ENCODE measurements at regions not wholly inside any gene's neighbourhood (a gene's known extent, or its start where the extent isn't known, plus 50 kb on each side); places are given as distances from the start of the nearest gene placed in this dataset.
A peak's percentile ranks its signal among the peaks of the same experiment; 100 is the strongest.
"Not testable (repeated sequence)": the region's sequence is repeated elsewhere in the genome, so short reads cannot be mapped to it uniquely, and the experiment has no call there.

- DNase-seq (ENCODE audit: low read depth) = no peak
Observed at GRCh38 chr6:79810185-79810705, 137.1 kb downstream of the ELOVL4 start.

DNA sequence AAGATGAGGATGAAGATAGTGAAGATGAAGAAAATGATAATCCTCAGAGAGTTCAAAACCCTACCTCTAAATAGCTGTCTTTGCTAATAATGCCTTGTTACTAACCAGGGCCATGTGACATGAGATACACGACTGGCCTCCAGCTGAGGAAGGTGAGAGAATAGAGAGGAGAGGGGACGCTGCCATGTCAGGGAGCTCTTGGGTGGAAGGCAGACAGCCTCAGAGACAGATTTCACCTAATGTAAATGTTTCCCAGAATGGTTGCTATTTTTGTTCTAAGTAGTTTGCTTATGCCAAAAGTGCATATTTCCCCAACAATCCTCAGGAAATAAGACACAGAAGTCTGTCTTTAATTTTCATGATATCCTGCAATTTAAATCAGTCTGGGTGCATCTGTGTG lies 138.4 kb downstream of the ELOVL4 start:
- no peak for DNase-seq (ENCODE audit: low read depth)

DNA sequence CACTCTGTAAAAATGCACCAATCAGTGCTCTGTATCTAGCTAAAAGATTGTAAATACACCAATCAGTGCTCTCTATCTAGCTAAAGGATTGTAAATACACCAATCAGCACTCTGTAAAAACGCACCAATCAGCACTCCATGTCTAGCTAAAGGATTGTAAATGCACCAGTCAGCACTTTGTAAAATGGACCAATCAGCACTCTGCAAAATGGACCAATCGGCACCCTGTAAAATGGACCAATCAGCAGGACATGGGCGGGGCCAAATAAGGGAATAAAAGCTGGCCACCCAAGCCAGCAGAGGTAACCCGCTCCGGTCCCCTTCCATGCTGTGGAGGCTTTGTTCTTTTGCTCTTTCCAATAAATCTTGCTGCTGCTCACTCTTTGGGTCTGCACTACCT lies 140.7 kb downstream of the ELOVL4 start:
- not testable (repeated sequence) for DNase-seq (ENCODE audit: low read depth)

GRCh38 chr6:79804732-79805131 lies 142.6 kb downstream of the ELOVL4 start:
- no peak for DNase-seq (ENCODE audit: low read depth)

GRCh38 chr6:79803917-79804316 lies 143.4 kb downstream of the ELOVL4 start:
- no peak for DNase-seq (ENCODE audit: low read depth)

- no peak for DNase-seq (ENCODE audit: low read depth)
Observed at GRCh38 chr6:79802657-79803300, 144.6 kb downstream of the ELOVL4 start.

DNA sequence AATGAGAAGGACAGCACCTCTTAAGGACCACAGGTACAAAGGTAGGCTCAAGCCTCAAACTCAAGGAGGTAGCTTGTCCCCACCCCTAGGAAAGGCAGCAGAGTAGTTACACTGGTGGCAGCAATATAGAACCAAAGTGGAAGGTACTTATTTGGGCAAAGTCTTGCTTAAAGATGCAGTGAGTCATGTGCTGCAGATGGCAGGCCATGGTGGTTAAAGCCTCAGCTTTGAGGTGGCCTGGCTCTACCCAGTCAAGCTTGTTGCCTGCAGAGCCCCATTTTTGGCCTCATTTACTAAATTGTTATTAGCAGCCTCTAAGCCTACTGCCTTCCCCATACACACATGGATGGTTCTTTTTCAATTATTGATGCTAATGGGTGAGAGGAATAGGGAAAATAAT lies 146.0 kb downstream of the ELOVL4 start:
- no peak for DNase-seq (ENCODE audit: low read depth)

- DNase-seq (ENCODE audit: low read depth) = no peak
Observed at GRCh38 chr6:79798841-79799240, 148.5 kb downstream of the ELOVL4 start.

DNA sequence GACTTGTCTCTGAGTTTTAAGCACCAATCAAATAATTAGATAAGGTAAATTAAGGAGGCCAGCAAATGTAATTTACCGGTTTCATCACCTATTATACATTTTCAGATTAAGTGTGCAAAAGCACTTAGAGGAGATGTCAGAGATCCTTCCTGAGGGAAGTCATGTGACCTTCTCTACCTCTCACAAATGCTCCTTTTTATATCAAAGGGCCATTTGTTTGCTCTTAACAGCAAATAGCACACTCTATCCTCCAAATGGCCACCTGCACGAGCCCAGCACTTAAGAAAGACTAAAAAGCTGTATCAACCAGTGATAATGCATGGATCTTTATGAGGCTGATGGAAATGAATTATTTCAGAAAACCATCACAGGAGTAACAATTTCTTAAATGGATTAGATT lies 149.4 kb downstream of the ELOVL4 start:
- no peak for DNase-seq (ENCODE audit: low read depth)

DNA sequence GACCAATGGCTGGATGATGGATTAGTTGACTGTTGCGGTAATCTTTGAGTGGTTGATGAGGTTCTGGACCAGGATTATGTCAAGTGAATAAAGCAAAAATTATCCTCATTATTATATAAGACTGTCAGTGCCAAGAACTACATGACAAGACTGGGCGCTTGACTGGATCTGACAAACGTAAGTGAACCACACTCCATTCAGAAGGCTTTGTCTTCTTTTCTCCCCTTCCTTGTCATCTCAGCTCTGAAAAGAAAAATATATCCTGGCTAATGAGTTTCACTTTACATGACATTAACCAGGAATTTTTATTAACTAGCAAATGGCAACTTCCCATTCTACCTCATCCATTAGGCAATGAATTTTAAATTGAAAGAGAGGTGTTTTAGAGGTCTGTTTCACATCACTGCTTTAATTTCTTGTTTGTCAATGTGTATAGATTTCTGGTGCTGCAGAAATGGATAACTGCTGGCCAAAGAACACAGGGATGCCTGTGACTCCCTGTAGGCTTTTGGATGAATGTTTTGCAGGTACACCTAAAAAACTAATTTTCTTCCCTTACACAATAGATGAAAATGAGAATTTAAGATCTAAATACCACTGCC lies 150.1 kb downstream of the ELOVL4 start:
- no peak for DNase-seq (ENCODE audit: low read depth)

GRCh38 chr6:79796197-79796596 lies 151.2 kb downstream of the ELOVL4 start:
- no peak for DNase-seq (ENCODE audit: low read depth)

DNA sequence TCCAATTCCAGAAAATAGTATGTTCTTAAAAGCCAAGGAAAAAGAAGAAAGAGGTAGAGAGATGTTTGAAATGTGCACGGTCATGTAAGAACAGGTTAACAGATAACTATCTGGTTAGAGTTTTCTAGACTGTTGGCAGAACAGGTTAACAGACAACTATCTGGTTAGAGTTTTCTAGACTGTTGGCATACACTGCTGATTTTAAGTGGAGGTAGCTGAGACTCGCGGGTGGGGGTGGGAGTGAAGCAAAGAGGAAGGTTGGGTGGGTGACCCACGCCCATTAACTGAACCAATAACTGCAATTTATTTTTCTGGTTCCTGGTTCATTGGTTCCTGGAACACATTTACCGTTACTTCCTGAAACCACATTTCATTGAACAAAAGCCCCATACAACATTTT lies 157.5 kb downstream of the ELOVL4 start:
- DNase-seq (ENCODE audit: low read depth) = no peak

GRCh38 chr6:79788756-79789155 lies 157.6 kb downstream of the SH3BGRL2 start:
- DNase-seq (ENCODE audit: low read depth) = no peak

DNA sequence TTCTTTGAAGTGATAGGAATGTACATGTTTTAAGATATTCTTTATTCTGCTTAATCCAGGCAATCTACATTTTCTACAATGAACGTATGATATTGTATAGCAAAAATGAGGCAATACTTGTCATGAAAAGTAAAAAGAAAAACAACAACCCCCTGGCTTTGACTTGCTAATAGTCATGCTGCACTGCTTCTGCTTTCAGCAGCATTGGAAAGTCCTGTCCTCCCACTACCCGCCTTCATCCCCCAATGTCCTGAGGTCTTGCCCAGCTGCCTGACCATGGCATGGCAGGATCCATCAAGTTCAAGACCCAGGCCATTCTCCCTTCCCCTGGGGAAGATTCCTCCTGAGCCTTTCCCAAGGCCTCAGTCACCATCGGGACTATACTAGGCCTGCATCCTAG lies 156.5 kb downstream of the SH3BGRL2 start:
- DNase-seq (ENCODE audit: low read depth) = no peak

GRCh38 chr6:79784395-79784753 lies 153.2 kb downstream of the SH3BGRL2 start:
- no peak for DNase-seq (ENCODE audit: low read depth)

GRCh38 chr6:79783670-79784394 lies 152.7 kb downstream of the SH3BGRL2 start:
- DNase-seq (ENCODE audit: low read depth) = no peak

- DNase-seq (ENCODE audit: low read depth) = no peak
Observed at GRCh38 chr6:79782792-79783580, 151.9 kb downstream of the SH3BGRL2 start.

DNA sequence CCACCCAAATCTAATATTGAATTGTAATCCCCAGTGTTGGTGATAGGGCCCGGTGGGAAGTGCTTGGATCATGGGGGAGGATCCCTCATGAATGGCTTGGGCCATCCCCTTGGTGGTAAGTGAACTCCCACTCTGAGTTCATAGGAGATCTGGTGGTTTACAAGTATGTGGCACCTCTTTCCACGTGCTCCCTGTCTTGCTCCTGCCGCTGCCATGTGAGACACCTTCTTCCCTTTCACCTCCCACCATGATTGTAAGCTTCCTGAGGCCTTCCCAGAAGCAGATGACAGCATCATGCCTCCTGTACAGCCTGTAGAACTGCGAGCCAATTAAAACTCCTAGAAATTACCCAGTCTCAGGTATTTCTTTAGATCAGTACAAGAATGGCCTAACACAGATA lies 150.8 kb downstream of the SH3BGRL2 start:
- no peak for DNase-seq (ENCODE audit: low read depth)

DNA sequence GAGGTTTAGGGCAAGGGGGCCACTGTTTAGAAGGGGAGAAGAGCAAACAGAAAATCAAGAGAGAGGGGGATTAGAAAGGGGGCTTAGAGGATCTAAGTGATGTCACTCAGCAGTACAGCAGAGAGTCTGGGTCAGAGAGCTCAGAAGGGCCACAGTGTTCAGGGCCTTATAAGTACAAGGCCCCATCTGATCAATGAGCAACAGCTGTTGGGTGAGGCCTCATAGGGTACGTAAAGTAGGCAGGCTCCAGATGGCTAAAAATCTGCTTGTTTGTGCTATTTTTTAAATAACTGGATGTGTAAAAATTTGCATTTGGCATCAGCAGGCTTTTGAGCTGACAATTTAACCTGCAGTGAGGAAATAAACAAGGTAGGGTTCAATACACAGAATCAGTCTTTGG lies 149.8 kb downstream of the SH3BGRL2 start:
- no peak for DNase-seq (ENCODE audit: low read depth)

- no peak for DNase-seq (ENCODE audit: low read depth)
Observed at GRCh38 chr6:79778816-79779215, 147.7 kb downstream of the SH3BGRL2 start.

DNA sequence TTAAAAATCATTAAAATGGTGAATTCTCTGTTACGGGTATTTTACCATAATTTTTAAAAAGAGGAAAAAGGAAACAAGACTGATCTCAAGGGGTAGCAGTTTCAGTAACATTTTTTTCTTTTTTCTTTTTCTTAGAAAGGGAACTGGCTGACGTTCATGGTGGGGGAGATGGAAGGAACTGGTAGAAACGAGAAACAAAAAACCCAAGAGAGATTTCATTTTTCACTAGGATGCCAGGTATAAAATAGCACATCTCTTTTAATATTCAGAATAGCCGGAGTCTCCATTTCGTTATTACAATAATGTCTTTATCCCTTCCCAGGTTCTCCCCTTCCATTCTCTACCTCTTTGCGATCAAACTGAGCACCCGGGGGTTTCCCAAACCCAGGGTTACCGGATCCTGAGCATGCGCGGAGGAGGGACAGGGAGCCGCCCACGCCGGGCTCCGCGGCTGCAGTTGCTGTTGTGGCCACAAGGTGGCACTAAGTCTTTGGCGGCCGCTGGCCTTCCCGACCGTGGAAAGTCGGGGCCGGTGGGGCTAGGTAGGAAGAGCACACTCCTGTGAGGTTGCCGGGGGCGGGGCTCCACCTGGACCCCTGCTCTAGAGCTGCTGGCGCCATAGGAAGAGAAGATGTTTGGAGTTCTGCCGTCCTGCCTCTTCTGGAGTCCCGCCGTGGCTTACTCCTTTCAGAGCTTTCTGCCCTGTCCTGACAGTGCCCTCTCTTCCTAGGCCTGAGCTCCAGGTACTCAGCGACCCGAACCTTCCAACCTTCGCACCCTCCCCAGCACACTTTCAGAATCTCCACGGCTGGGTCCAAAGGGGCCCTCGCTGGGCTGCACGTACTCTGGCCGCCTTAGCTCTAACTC lies 146.8 kb downstream of the SH3BGRL2 start:
- DNase-seq (ENCODE audit: low read depth) = peak; percentile 85

- no peak for DNase-seq (ENCODE audit: low read depth)
Observed at GRCh38 chr6:79776076-79776475, 144.9 kb downstream of the SH3BGRL2 start.

Data from stimulated activated CD8-positive, alpha-beta memory T cell treated with anti-CD3 and anti-CD28 coated beads, Interleukin-15, amount 100 ng/mL, for 24 hours (primary cell).